ENCODE measurements at regions not wholly inside any gene's neighbourhood (a gene's known extent, or its start where the extent isn't known, plus 50 kb on each side); places are given as distances from the start of the nearest gene placed in this dataset.

DNA sequence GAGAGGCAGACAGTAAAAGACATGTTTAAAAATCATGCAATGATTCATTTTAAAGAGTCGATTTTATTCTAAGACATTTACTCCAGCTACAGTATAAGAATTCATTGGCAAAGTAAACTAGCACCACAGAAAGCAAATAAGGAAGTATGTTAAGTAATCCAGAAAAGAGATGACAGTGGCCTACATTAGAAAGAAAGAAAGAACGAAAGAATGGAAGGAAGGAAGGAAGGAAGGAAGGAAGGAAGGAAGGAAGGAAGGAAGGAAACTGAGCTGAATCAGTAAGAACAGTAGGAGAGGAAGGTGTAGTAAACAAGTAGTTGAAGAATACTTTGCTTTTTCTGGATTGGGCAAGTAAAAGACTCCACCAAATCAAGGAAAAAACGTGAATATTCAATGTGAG is 62.2 kb downstream of the ZZZ3 start:
- Mint-ChIP-seq H3K36me3 (peaks cover 52 to 58% of the 10 kb centered on the region in 2 donors), H3K27me3 (no peaks in the 10 kb centered on the region), H3K4me3 (peak overlapping the region in 1 of 8 donors; percentile 4), H3K27ac (peak overlapping the region in 4 of 7 donors; percentile 1 to 77 (median 25)), H3K9me3 (no peaks in the 10 kb centered on the region), H3K4me1 (peaks cover 12 to 18% (median 14%) of the 10 kb centered on the region in 4 donors)
- Histone ChIP-seq H3K9me3 (ENCODE audit: control insufficient read depth in 1 of 2, low read length in 2 of 2) (no peaks in the 10 kb centered on the region), H3K36me3 (ENCODE audit: insufficient read depth, low read length) (no peaks in the 10 kb centered on the region), H3K27ac (ENCODE audit: low read depth, low read length) (no peak overlapping the region), H3K4me3 (ENCODE audit: low read length in 2 of 2) (no peak overlapping the region), H3K4me1 (ENCODE audit: insufficient read depth, low read length) (no peaks in the 10 kb centered on the region), H3K27me3 (ENCODE audit: insufficient read depth, low read length) (no peaks in the 10 kb centered on the region)
- intact Hi-C loops (cut with micrococcal nuclease): no loop called here
- POLR2A ChIA-PET (ENCODE audit: partially characterized antibody): no interaction called here
- no peak for DNase-seq
- CTCF ChIA-PET (ENCODE audit: partially characterized antibody): no interaction called here

DNA sequence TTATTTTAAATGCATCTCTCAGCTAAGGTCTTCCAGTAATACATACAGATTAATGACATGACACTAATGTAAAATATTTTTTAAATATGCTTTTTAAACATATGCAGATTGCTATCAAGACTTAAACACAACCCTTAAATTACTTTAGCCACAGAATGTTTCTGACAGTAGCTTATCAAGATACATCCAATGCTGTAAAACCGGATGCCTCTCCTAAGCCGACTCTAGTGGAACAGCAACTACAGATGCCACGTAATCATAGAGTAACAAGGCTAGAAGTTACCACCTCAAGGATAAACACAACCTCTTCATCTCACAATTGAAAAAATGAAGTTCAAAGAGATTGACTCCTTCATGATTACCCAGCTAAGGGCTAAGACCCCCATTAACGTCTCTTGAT is 68.4 kb downstream of the ZZZ3 start:
- Histone ChIP-seq H3K4me3 (ENCODE audit: low read length in 2 of 2) (no peak overlapping the region), H3K9me3 (ENCODE audit: control insufficient read depth in 1 of 2, low read length in 2 of 2) (peaks cover 0 to 7% of the 10 kb centered on the region in 2 donors), H3K27ac (ENCODE audit: low read depth, low read length) (no peak overlapping the region), H3K36me3 (ENCODE audit: insufficient read depth, low read length) (no peaks in the 10 kb centered on the region), H3K4me1 (ENCODE audit: insufficient read depth, low read length) (no peaks in the 10 kb centered on the region), H3K27me3 (ENCODE audit: insufficient read depth, low read length) (no peaks in the 10 kb centered on the region)
- Mint-ChIP-seq H3K4me1 (peaks cover 0 to 13% (median 9%) of the 10 kb centered on the region in 4 donors), H3K9me3 (peaks cover 3 to 22% (median 18%) of the 10 kb centered on the region in 8 donors), H3K27me3 (no peaks in the 10 kb centered on the region), H3K36me3 (peaks cover 44 to 56% of the 10 kb centered on the region in 2 donors), H3K27ac (no peak overlapping the region), H3K4me3 (no peak overlapping the region)
- CTCF ChIA-PET (ENCODE audit: partially characterized antibody): no interaction called here
- no peak for DNase-seq
- intact Hi-C loops (cut with micrococcal nuclease): no loop called here
- POLR2A ChIA-PET (ENCODE audit: partially characterized antibody): no interaction called here

Measured in CD4-positive, alpha-beta memory T cell (primary cell).